ENCODE measurements at regions not wholly inside any gene's neighbourhood (a gene's known extent, or its start where the extent isn't known, plus 50 kb on each side); places are given as distances from the start of the nearest gene placed in this dataset.

GRCh38 chr20:39132093-39132492 lies 169.9 kb downstream of the DHX35 start:
- TF ChIP-seq, protein P1, sequence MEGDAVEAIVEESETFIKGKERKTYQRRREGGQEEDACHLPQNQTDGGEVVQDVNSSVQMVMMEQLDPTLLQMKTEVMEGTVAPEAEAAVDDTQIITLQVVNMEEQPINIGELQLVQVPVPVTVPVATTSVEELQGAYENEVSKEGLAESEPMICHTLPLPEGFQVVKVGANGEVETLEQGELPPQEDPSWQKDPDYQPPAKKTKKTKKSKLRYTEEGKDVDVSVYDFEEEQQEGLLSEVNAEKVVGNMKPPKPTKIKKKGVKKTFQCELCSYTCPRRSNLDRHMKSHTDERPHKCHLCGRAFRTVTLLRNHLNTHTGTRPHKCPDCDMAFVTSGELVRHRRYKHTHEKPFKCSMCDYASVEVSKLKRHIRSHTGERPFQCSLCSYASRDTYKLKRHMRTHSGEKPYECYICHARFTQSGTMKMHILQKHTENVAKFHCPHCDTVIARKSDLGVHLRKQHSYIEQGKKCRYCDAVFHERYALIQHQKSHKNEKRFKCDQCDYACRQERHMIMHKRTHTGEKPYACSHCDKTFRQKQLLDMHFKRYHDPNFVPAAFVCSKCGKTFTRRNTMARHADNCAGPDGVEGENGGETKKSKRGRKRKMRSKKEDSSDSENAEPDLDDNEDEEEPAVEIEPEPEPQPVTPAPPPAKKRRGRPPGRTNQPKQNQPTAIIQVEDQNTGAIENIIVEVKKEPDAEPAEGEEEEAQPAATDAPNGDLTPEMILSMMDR (conservative IDR thresholded peaks at IDR 0.05; ENCODE audit: low read depth, low read length), result no peak
- TF ChIP-seq EZH2phosphoT487 (IDR thresholded peaks at IDR 0.05; ENCODE audit: borderline replicate concordance, low read length), result no peak
- no peak for TF ChIP-seq EZH2 (IDR thresholded peaks at IDR 0.05; ENCODE audit: low read length, unreplicated experiment)
